ENCODE measurements at regions not wholly inside any gene's neighbourhood (a gene's known extent, or its start where the extent isn't known, plus 50 kb on each side); places are given as distances from the start of the nearest gene placed in this dataset.

- DNase-seq (ENCODE audit: low read depth in 2 of 2) = no peak
These were observed 212.0 kb upstream of the ID2 start for GRCh38 chr2:8469709-8470493.

- DNase-seq (ENCODE audit: low read depth in 2 of 2) = no peak
These were observed 209.1 kb upstream of the ID2 start for GRCh38 chr2:8472545-8473323.

GRCh38 chr2:8475349-8476031 lies 206.4 kb upstream of the ID2 start:
- no peak for DNase-seq (ENCODE audit: low read depth in 2 of 2)

GRCh38 chr2:8477552-8478470 lies 204.0 kb upstream of the ID2 start:
- no peak for DNase-seq (ENCODE audit: low read depth in 2 of 2)

GRCh38 chr2:8478471-8478793 lies 203.4 kb upstream of the ID2 start:
- no peak for DNase-seq (ENCODE audit: low read depth in 2 of 2)

- DNase-seq (ENCODE audit: low read depth in 2 of 2) = no peak
These were observed 202.6 kb upstream of the ID2 start for GRCh38 chr2:8479298-8479697.

GRCh38 chr2:8480915-8481314 lies 200.9 kb upstream of the ID2 start:
- DNase-seq (ENCODE audit: low read depth in 2 of 2) = no peak

- DNase-seq (ENCODE audit: low read depth in 2 of 2) = no peak
These were observed 200.3 kb upstream of the ID2 start for GRCh38 chr2:8481463-8482009.

GRCh38 chr2:8482432-8482831 lies 199.4 kb upstream of the ID2 start:
- no peak for DNase-seq (ENCODE audit: low read depth in 2 of 2)

- no peak for DNase-seq (ENCODE audit: low read depth in 2 of 2)
These were observed 197.2 kb upstream of the ID2 start for GRCh38 chr2:8484502-8485283.

GRCh38 chr2:8485736-8486135 lies 196.1 kb upstream of the ID2 start:
- DNase-seq (ENCODE audit: low read depth in 2 of 2) = no peak

GRCh38 chr2:8486141-8486540 lies 195.7 kb upstream of the ID2 start:
- DNase-seq (ENCODE audit: low read depth in 2 of 2) = no peak

GRCh38 chr2:8487461-8487932 lies 194.4 kb upstream of the ID2 start:
- no peak for DNase-seq (ENCODE audit: low read depth in 2 of 2)

- peak; percentile 48 to 58 for DNase-seq (ENCODE audit: low read depth in 2 of 2)
These were observed 193.7 kb upstream of the ID2 start for GRCh38 chr2:8488001-8488738.

GRCh38 chr2:8489221-8489620 lies 192.6 kb upstream of the ID2 start:
- no peak for DNase-seq (ENCODE audit: low read depth in 2 of 2)

- DNase-seq (ENCODE audit: low read depth in 2 of 2) = no peak
These were observed 192.1 kb upstream of the ID2 start for GRCh38 chr2:8489751-8490150.

- no peak for DNase-seq (ENCODE audit: low read depth in 2 of 2)
These were observed 191.6 kb upstream of the ID2 start for GRCh38 chr2:8490166-8490721.

GRCh38 chr2:8491296-8492027 lies 190.4 kb upstream of the ID2 start:
- DNase-seq (ENCODE audit: low read depth in 2 of 2) = no peak

- DNase-seq (ENCODE audit: low read depth in 2 of 2) = no peak
These were observed 187.7 kb upstream of the ID2 start for GRCh38 chr2:8494151-8494550.

All from activated CD8-positive, alpha-beta memory T cell treated with anti-CD3 and anti-CD28 coated beads for 4 hours (primary cell).